ENCODE measurements at regions not wholly inside any gene's neighbourhood (a gene's known extent, or its start where the extent isn't known, plus 50 kb on each side); places are given as distances from the start of the nearest gene placed in this dataset.

DNA sequence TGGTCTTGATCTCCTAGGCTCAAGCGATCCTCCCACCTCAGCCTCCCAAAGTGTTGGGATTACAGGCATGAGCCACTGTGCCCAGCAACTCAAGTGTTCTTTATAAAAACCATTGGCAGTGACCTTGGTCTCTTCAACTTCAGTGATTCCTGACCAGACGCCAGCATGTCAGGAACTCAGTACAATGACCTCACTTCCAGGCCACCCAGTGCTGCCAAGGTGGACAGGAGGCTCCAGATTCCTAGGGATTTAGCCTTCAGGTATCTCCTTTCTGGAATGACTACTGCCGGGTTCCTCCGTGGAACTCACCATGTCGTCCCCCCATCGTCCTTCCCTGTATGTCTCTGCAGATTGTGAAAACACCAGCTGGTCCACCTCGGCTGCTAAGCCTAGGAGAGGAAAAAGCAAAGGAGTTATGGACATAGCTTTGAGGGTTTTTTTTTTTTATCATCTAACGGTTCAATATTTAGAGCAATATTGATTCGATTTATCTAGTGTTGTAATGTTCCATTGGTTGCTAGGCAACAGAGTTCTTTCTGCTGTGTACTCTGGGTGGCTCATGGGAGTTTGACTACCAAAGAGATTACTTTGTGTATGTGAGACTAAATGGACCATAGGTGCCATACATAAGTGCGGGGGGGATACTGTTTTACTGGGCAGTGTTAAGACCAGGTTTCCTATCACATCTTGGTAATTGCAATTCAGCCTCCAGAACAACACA lies 425.8 kb upstream of the AUTS2 start:
- no peak for DNase-seq
- intact Hi-C loops (cut with DNase I; ENCODE audit: low total_unique reads): no loop called here
- Histone ChIP-seq H3K4me3 (no peak overlapping the region), H3K36me3 (no peaks in the 10 kb centered on the region), H3K4me1 (peaks cover 0 to 9% (median 0%) of the 10 kb centered on the region in 4 donors), H3K27me3 (no peaks in the 10 kb centered on the region), H3K27ac (no peak overlapping the region), H3K9me3 (no peaks in the 10 kb centered on the region)
- TF ChIP-seq, protein P1, sequence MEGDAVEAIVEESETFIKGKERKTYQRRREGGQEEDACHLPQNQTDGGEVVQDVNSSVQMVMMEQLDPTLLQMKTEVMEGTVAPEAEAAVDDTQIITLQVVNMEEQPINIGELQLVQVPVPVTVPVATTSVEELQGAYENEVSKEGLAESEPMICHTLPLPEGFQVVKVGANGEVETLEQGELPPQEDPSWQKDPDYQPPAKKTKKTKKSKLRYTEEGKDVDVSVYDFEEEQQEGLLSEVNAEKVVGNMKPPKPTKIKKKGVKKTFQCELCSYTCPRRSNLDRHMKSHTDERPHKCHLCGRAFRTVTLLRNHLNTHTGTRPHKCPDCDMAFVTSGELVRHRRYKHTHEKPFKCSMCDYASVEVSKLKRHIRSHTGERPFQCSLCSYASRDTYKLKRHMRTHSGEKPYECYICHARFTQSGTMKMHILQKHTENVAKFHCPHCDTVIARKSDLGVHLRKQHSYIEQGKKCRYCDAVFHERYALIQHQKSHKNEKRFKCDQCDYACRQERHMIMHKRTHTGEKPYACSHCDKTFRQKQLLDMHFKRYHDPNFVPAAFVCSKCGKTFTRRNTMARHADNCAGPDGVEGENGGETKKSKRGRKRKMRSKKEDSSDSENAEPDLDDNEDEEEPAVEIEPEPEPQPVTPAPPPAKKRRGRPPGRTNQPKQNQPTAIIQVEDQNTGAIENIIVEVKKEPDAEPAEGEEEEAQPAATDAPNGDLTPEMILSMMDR (IDR thresholded peaks at IDR 0.05): no peak

DNA sequence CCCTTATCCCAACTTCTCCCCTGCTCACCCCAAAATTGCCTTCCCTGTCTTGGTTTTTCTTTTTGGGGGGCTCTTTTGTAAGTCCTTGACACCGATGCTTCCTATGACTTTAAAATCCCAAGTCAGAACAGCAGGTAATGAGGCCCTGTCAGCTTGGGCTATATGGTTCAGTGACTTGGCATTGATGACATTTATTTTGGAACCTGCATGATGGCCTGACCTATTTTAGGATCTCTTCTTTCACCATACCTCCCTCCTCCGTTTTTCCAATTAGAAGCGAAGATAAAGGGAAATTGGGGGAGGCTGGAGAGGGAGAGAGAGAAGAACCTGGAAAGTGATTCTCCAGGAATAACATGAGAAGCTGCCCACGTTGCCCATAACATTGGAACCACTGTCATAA lies 424.9 kb upstream of the AUTS2 start:
- intact Hi-C loops (cut with DNase I; ENCODE audit: low total_unique reads): no loop called here
- DNase-seq: no peak
- H3K27me3 ChIP-seq: no peaks in the 10 kb centered on the region
- H3K36me3 ChIP-seq: no peaks in the 10 kb centered on the region
- no peak overlapping the region for H3K27ac ChIP-seq
- H3K4me1 ChIP-seq: peaks cover 0 to 13% (median 0%) of the 10 kb centered on the region in 4 donors
- H3K4me3 ChIP-seq: no peak overlapping the region
- no peaks in the 10 kb centered on the region for H3K9me3 ChIP-seq
- TF ChIP-seq, protein P1 (IDR thresholded peaks at IDR 0.05): no peak

DNA sequence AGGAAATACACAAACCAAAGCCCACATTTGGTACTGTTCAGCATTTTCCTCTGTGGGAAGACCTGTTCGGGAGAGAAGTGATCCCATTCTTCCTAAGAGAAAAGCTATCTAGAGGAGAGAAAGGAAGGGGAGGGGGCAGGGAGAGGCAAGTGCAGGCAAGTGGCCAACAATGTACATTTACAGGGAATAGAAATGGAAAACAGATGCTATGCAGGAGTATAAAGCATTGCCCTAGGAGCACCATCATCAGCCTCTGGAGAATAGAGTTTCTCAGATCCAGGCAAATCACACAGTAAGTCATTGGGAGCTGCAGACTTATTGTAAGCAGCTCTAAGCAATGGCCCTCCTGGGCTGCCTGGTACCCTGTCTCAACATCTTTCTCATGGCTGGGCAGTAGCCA lies 424.4 kb upstream of the AUTS2 start:
- no peak overlapping the region for H3K27ac ChIP-seq
- H3K27me3 ChIP-seq: no peaks in the 10 kb centered on the region
- no peaks in the 10 kb centered on the region for H3K9me3 ChIP-seq
- TF ChIP-seq, protein P1 (IDR thresholded peaks at IDR 0.05): no peak
- intact Hi-C loops (cut with DNase I; ENCODE audit: low total_unique reads): no loop called here
- H3K4me1 ChIP-seq: peaks cover 0 to 13% (median 0%) of the 10 kb centered on the region in 4 donors
- no peak overlapping the region for H3K4me3 ChIP-seq
- no peaks in the 10 kb centered on the region for H3K36me3 ChIP-seq
- no peak for DNase-seq

DNA sequence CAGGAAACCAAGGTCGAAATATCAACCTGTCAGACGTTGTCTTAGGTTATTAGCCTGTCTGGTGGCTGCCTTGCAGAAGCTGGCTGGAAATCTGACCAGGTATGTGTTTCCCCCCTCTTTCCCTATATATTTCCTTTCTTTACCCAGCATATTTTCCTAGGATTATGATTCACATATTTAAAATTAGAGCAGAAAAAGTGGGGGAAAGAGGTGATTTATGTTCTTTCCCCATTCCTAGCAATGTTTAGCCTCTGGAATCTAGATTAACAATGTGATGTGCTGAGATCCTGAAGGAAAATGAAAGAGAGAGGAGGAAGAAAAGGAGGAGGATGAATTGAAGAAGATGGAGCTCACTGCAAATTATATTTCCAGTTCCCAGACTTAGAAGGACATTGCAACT lies 421.4 kb upstream of the AUTS2 start:
- Histone ChIP-seq H3K9me3 (no peaks in the 10 kb centered on the region), H3K27ac (no peak overlapping the region), H3K36me3 (no peaks in the 10 kb centered on the region), H3K4me1 (peaks cover 0 to 13% (median 0%) of the 10 kb centered on the region in 4 donors), H3K27me3 (no peaks in the 10 kb centered on the region), H3K4me3 (no peak overlapping the region)
- no peak for DNase-seq
- TF ChIP-seq, protein P1 (IDR thresholded peaks at IDR 0.05): no peak
- intact Hi-C loops (cut with DNase I; ENCODE audit: low total_unique reads): no loop called here

DNA sequence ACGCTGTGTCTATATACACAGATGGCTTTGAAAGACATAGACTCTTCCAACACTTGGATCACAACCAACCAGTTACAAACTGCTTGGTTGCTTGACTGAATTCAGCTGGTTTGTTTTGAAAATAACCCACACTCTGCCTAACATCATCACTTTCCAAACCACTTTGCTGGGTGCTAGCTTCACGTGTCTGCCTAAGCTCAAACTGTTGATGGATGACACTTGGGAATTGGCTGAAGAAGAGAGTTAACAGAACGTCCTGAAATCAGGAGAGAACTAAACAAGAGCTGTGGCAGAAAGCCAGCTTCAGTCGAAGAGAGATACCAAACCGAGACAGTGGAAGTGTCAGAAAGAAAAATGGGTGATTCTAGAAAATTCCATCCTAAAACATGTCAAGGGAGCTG lies 420.8 kb upstream of the AUTS2 start:
- H3K4me1 ChIP-seq: peaks cover 0 to 13% (median 0%) of the 10 kb centered on the region in 4 donors
- H3K4me3 ChIP-seq: no peak overlapping the region
- no peaks in the 10 kb centered on the region for H3K9me3 ChIP-seq
- TF ChIP-seq, protein P1 (IDR thresholded peaks at IDR 0.05): no peak
- no peak for DNase-seq
- intact Hi-C loops (cut with DNase I; ENCODE audit: low total_unique reads): no loop called here
- H3K36me3 ChIP-seq: no peaks in the 10 kb centered on the region
- no peaks in the 10 kb centered on the region for H3K27me3 ChIP-seq
- no peak overlapping the region for H3K27ac ChIP-seq
